RWPE2 (cell line): ENCODE measurements at regions not wholly inside any gene's neighbourhood (a gene's known extent, or its start where the extent isn't known, plus 50 kb on each side); places are given as distances from the start of the nearest gene placed in this dataset.
"Not testable (repeated sequence)": the region's sequence is repeated elsewhere in the genome, so short reads cannot be mapped to it uniquely, and the experiment has no call there.

Experiments
- ATAC-seq: fragments of 200-7000 bp; cut with Tn5 transposase; 3 replicates; pipeline ENCODE4 v1.9.1; 2021; ENCODE audit warnings: low read depth
- DNase-seq: peaks from one replicate; pipeline ENCODE4 v3.0.0-alpha.2; 2020; ENCODE audit warnings: low spot score
- H3K27ac ChIP-seq: fragments of 450-650 bp; 2 replicates; pipeline ENCODE4 v1.5.1; 2017; ENCODE audit warnings: mild to moderate bottlenecking; ENCODE audit not compliant: poor library complexity, severe bottlenecking
- H3K27me3 ChIP-seq: fragments of 250-450 bp; sonication (Bioruptor Pico); 2 replicates; pipeline ENCODE4 v1.5.1; 2021; ENCODE audit warnings: mild to moderate bottlenecking, moderate library complexity; ENCODE audit not compliant: insufficient read depth, poor library complexity, severe bottlenecking
- H3K36me3 ChIP-seq: fragments of 250-450 bp; sonication (Bioruptor Pico); 2 replicates; pipeline ENCODE4 v1.5.1; 2020; ENCODE audit warnings: low read depth, mild to moderate bottlenecking, moderate library complexity
- H3K4me1 ChIP-seq: fragments of 250-450 bp; sonication (Bioruptor Pico); 2 replicates; pipeline ENCODE4 v1.5.1; 2021; ENCODE audit warnings: mild to moderate bottlenecking, moderate library complexity; ENCODE audit not compliant: insufficient read depth, poor library complexity, severe bottlenecking
- H3K4me3 ChIP-seq: fragments of 250-450 bp; sonication (Bioruptor Pico); 2 replicates; pipeline ENCODE4 v1.5.1; 2021; ENCODE audit warnings: mild to moderate bottlenecking, moderate library complexity; ENCODE audit not compliant: severe bottlenecking
- H3K9me3 ChIP-seq: fragments of 250-450 bp; sonication (Bioruptor Pico); 2 replicates; pipeline ENCODE4 v1.5.1; 2021; ENCODE audit warnings: mild to moderate bottlenecking, moderate library complexity; ENCODE audit not compliant: severe bottlenecking
- TF ChIP-seq, protein P1 (sequence below): fragments of 450-650 bp; IDR thresholded peaks from one replicate; pipeline ENCODE4 v1.5.1; 2017; ENCODE audit warnings: mild to moderate bottlenecking, moderate library complexity; ENCODE audit not compliant: poor library complexity, severe bottlenecking

DNA sequence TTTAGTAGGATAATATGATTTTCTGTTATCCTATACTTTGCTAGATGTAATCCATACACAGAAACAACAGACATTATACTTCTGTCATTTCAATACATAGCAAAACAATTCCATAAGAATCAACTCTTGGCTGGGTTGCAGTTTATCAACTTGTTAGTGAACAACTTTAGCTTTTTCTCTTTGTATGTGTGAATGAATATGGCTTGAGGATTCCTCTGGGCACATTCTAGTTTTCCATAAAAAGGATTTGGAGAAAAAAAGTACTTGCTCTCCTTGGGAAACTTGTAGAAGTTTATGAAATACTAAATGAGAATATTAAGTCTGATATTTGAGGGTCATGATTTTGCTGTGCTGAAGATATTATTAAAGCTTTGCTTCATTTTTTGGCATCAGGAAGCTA is 210.7 kb upstream of the GIMD1 start:
- Histone ChIP-seq H3K9me3 (no peaks in the 10 kb centered on the region), H3K4me3 (no peak overlapping the region), H3K27me3 (no peaks in the 10 kb centered on the region), H3K27ac (no peak overlapping the region), H3K4me1 (peaks cover 17% of the 10 kb centered on the region), H3K36me3 (no peaks in the 10 kb centered on the region)
- DNase-seq (no peak), ATAC-seq (no peak)
- TF ChIP-seq, protein P1, sequence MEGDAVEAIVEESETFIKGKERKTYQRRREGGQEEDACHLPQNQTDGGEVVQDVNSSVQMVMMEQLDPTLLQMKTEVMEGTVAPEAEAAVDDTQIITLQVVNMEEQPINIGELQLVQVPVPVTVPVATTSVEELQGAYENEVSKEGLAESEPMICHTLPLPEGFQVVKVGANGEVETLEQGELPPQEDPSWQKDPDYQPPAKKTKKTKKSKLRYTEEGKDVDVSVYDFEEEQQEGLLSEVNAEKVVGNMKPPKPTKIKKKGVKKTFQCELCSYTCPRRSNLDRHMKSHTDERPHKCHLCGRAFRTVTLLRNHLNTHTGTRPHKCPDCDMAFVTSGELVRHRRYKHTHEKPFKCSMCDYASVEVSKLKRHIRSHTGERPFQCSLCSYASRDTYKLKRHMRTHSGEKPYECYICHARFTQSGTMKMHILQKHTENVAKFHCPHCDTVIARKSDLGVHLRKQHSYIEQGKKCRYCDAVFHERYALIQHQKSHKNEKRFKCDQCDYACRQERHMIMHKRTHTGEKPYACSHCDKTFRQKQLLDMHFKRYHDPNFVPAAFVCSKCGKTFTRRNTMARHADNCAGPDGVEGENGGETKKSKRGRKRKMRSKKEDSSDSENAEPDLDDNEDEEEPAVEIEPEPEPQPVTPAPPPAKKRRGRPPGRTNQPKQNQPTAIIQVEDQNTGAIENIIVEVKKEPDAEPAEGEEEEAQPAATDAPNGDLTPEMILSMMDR = no peak

DNA sequence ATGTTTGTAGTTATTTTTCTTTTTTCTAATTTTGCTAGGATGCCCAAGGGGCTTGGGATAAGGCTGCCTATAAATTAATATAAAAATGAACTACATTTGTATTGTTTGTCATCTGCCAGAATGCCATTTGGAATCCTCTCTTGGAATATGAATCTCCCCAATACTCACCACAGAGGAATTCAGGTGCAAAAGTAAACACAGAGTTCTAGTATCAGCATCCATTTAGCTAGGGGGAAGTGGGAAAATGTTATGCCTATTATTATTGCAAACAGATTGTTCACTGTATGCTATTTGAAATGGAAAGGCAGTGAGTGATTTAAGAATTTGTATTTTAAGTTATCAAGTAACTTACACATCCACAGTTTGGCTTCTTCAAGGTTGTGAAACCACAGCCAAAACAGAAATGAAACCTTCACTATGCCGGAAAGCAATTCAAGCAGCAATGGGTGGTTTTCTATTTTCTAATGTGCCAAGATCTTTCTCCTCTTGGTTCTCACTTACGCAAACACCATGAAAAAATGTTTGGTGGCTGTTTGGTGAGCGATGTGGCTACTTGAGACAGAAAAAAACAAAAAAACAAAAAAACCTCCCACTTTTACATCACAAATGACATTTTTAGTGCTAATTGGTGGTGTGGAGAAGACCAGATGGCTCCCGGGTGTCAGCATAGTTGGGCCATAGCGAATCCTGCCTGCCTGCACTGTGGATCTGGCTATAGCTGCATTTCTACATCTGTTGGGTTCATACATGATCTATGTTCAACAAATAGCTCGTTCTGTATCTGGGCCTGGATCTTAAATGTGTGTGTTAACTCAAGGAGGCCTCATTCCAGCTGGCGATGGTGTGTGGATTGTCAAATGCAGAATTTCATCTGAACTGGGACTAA is 200.8 kb upstream of the GIMD1 start:
- Histone ChIP-seq H3K9me3 (no peaks in the 10 kb centered on the region), H3K4me3 (no peak overlapping the region), H3K4me1 (peaks cover 9% of the 10 kb centered on the region), H3K27me3 (no peaks in the 10 kb centered on the region), H3K27ac (peak overlapping the region; percentile 31), H3K36me3 (no peaks in the 10 kb centered on the region)
- ATAC-seq = peak; percentile 81
- TF ChIP-seq, protein P1 = no peak
- DNase-seq = no peak

DNA sequence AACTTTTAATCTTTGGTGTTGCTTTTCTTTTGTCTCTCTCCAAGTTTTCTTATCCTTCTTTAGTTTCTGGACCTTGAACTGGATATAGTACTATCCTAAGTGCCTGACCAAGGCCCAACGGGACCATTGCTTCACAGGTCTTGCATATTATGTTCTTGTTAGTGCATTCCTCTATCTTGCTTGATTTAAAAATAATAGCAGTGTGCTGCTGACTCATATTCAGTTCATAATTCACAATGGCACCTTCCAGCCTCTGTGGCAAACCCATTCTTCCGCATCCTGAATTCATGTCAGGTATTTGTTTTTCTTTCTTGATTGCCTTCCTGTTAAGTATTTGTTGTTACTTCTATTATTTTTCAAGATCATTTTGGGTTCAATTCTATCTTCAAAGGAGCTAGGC is 197.1 kb upstream of the GIMD1 start:
- no peaks in the 10 kb centered on the region for H3K27me3 ChIP-seq
- peaks cover 9% of the 10 kb centered on the region for H3K4me1 ChIP-seq
- no peak overlapping the region for H3K27ac ChIP-seq
- H3K36me3 ChIP-seq = no peaks in the 10 kb centered on the region
- no peak overlapping the region for H3K4me3 ChIP-seq
- DNase-seq (no peak), ATAC-seq (no peak)
- TF ChIP-seq, protein P1 = no peak
- no peaks in the 10 kb centered on the region for H3K9me3 ChIP-seq

DNA sequence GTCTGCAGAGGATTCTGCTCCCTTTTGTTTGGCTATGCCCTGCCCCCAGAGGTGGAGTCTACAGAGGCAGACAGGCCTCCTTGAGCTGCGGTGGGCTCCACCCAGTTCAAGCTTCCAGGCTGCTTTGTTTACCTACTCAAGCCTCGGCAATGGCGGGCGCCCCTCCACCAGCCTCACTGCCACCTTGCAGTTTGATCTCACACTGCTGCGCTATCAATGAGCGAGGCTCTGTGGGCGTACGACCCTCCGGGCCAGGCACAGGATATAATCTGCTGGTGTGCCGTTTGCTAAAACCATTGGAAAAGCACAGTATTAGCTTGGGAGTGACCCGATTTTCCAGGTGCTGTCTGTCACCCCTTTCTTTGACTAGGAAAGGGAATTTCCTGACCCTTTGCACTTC is 195.1 kb upstream of the GIMD1 start:
- not testable (repeated sequence) for ATAC-seq, H3K4me3 ChIP-seq, H3K27me3 ChIP-seq, H3K27ac ChIP-seq, DNase-seq, H3K4me1 ChIP-seq, H3K9me3 ChIP-seq, H3K36me3 ChIP-seq

DNA sequence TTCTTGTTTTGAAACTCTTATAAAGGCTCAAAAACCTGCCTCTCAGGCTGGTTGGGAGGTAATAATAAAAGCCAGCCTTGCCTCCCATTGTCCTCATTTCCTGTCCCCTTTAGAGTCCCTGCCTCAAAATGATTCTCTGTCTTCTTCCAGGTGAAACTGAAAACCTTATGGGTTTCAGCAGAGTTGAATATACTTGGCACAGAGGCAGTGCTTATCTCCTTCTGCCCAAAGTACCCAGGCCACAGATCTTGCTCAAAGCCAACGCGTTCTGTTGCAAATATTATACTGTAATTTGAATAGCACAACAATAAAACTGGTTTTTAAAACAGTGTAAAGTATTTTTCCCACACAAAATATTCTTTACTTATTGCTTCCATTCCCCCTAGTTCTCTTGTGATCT is 183.1 kb upstream of the GIMD1 start:
- Histone ChIP-seq H3K9me3 (no peaks in the 10 kb centered on the region), H3K27ac (no peak overlapping the region), H3K27me3 (no peaks in the 10 kb centered on the region), H3K36me3 (no peaks in the 10 kb centered on the region), H3K4me1 (no peaks in the 10 kb centered on the region), H3K4me3 (no peak overlapping the region)
- TF ChIP-seq, protein P1 = no peak
- ATAC-seq (no peak), DNase-seq (no peak)
